ENCODE measurements at regions not wholly inside any gene's neighbourhood (a gene's known extent, or its start where the extent isn't known, plus 50 kb on each side); places are given as distances from the start of the nearest gene placed in this dataset.
A peak's percentile ranks its signal among the peaks of the same experiment; 100 is the strongest.

- intact Hi-C loops (cut with micrococcal nuclease) = no loop called here
- TF ChIP-seq, protein P1, sequence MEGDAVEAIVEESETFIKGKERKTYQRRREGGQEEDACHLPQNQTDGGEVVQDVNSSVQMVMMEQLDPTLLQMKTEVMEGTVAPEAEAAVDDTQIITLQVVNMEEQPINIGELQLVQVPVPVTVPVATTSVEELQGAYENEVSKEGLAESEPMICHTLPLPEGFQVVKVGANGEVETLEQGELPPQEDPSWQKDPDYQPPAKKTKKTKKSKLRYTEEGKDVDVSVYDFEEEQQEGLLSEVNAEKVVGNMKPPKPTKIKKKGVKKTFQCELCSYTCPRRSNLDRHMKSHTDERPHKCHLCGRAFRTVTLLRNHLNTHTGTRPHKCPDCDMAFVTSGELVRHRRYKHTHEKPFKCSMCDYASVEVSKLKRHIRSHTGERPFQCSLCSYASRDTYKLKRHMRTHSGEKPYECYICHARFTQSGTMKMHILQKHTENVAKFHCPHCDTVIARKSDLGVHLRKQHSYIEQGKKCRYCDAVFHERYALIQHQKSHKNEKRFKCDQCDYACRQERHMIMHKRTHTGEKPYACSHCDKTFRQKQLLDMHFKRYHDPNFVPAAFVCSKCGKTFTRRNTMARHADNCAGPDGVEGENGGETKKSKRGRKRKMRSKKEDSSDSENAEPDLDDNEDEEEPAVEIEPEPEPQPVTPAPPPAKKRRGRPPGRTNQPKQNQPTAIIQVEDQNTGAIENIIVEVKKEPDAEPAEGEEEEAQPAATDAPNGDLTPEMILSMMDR (IDR thresholded peaks at IDR 0.05; ENCODE audit: unreplicated experiment) = no peak
- DNase-seq (ENCODE audit: unreplicated experiment) = no peak
- no peaks in the 10 kb centered on the region for H3K4me1 Mint-ChIP-seq (ENCODE audit: insufficient read depth, unreplicated experiment)
- H3K4me3 Mint-ChIP-seq (ENCODE audit: unreplicated experiment) = no peak overlapping the region
- H3K27me3 Mint-ChIP-seq (ENCODE audit: insufficient read depth, unreplicated experiment) = peaks cover 44% of the 10 kb centered on the region
- H3K36me3 Mint-ChIP-seq (ENCODE audit: insufficient read depth, unreplicated experiment) = no peaks in the 10 kb centered on the region
- ChIA-PET CTCF (interaction anchor here (0.5 kb wide), 1 partner anchor 39 kb away, joined by 3 read pairs; no protein-coding TSS in a partner anchor), POLR2A (no interaction called here)
- H3K9me3 Mint-ChIP-seq (ENCODE audit: unreplicated experiment) = no peaks in the 10 kb centered on the region
- BruUV-seq (replicated peaks) = no TSS peak
- no peak overlapping the region for H3K27ac Mint-ChIP-seq (ENCODE audit: low read depth, unreplicated experiment)
These were observed 318.3 kb upstream of the CA10 start for GRCh38 chr17:52476638-52477313.

GRCh38 chr17:52470553-52470952 lies 312.0 kb upstream of the CA10 start:
- intact Hi-C loops (cut with micrococcal nuclease) = no loop called here
- TF ChIP-seq, protein P1 (IDR thresholded peaks at IDR 0.05; ENCODE audit: unreplicated experiment) = no peak
- ChIA-PET CTCF (interaction anchor here (0.6 to 2.1 kb wide), 6 partner anchors 14 to 464 kb away, joined by 3 to 11 read pairs (median 4); no protein-coding TSS in a partner anchor), POLR2A (no interaction called here)
- Mint-ChIP-seq H3K27me3 (ENCODE audit: insufficient read depth, unreplicated experiment) (peaks cover 12% of the 10 kb centered on the region), H3K4me3 (ENCODE audit: unreplicated experiment) (no peak overlapping the region), H3K9me3 (ENCODE audit: unreplicated experiment) (no peaks in the 10 kb centered on the region), H3K27ac (ENCODE audit: low read depth, unreplicated experiment) (no peak overlapping the region), H3K4me1 (ENCODE audit: insufficient read depth, unreplicated experiment) (no peaks in the 10 kb centered on the region), H3K36me3 (ENCODE audit: insufficient read depth, unreplicated experiment) (no peaks in the 10 kb centered on the region)
- DNase-seq (ENCODE audit: unreplicated experiment) = no peak
- BruUV-seq (replicated peaks) = no TSS peak

- ChIA-PET POLR2A (no interaction called here), CTCF (interaction anchor here (0.7 kb wide), 1 partner anchor 677 kb away, joined by 3 read pairs; no protein-coding TSS in a partner anchor)
- BruUV-seq (replicated peaks) = no TSS peak
- H3K36me3 Mint-ChIP-seq (ENCODE audit: insufficient read depth, unreplicated experiment) = no peaks in the 10 kb centered on the region
- H3K27ac Mint-ChIP-seq (ENCODE audit: low read depth, unreplicated experiment) = no peak overlapping the region
- intact Hi-C loops (cut with micrococcal nuclease) = no loop called here
- peak; percentile 5 for DNase-seq (ENCODE audit: unreplicated experiment)
- no peaks in the 10 kb centered on the region for H3K4me1 Mint-ChIP-seq (ENCODE audit: insufficient read depth, unreplicated experiment)
- H3K27me3 Mint-ChIP-seq (ENCODE audit: insufficient read depth, unreplicated experiment) = no peaks in the 10 kb centered on the region
- TF ChIP-seq, protein P1 (IDR thresholded peaks at IDR 0.05; ENCODE audit: unreplicated experiment) = no peak
- H3K4me3 Mint-ChIP-seq (ENCODE audit: unreplicated experiment) = no peak overlapping the region
- no peaks in the 10 kb centered on the region for H3K9me3 Mint-ChIP-seq (ENCODE audit: unreplicated experiment)
These were observed 306.9 kb upstream of the CA10 start for GRCh38 chr17:52465407-52465806.

DNA sequence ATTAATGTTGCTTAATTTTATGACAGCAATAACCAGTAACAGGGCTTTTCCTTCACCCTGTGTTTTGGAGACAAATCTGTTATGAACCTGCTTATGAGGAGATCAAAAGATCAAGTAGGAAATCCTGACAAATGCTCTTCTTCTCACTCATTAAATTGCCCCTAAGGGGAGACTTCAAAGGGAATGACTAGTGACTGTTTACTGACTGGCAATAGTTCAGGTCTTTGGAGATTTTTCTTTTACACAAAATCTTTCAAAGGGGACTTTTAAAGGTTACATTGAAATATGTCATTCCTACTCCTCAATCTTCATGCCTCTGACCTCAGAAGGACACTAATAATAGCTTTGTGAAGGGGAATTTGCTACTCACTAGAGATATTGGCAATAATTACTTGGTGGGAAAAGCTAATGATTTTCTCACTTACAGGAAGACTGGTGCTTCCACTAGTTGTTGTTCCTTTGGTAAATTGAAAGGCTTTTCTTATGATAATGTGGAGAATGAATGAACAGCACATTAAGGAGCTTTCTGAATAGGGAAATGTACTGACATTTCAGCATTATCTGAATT lies 292.9 kb upstream of the CA10 start:
- TF ChIP-seq, protein P1 (IDR thresholded peaks at IDR 0.05; ENCODE audit: unreplicated experiment) = no peak
- no peaks in the 10 kb centered on the region for H3K36me3 Mint-ChIP-seq (ENCODE audit: insufficient read depth, unreplicated experiment)
- DNase-seq (ENCODE audit: unreplicated experiment) = no peak
- CTCF ChIA-PET = interaction anchor here (0.9 to 1.1 kb wide), 2 partner anchors 8 to 45 kb away, joined by 3 to 4 read pairs; no protein-coding TSS in a partner anchor
- no peaks in the 10 kb centered on the region for H3K4me1 Mint-ChIP-seq (ENCODE audit: insufficient read depth, unreplicated experiment)
- no TSS peak for BruUV-seq (replicated peaks)
- no peak overlapping the region for H3K4me3 Mint-ChIP-seq (ENCODE audit: unreplicated experiment)
- peaks cover 9% of the 10 kb centered on the region for H3K9me3 Mint-ChIP-seq (ENCODE audit: unreplicated experiment)
- POLR2A ChIA-PET = interaction anchor here (0.6 kb wide), 2 partner anchors 32 to 1042 kb away, joined by 3 read pairs; no protein-coding TSS in a partner anchor
- no peaks in the 10 kb centered on the region for H3K27me3 Mint-ChIP-seq (ENCODE audit: insufficient read depth, unreplicated experiment)
- intact Hi-C loops (cut with micrococcal nuclease) = no loop called here
- H3K27ac Mint-ChIP-seq (ENCODE audit: low read depth, unreplicated experiment) = no peak overlapping the region
